ENCODE measurements at regions not wholly inside any gene's neighbourhood (a gene's known extent, or its start where the extent isn't known, plus 50 kb on each side); places are given as distances from the start of the nearest gene placed in this dataset.
A peak's percentile ranks its signal among the peaks of the same experiment; 100 is the strongest.
"Not testable (repeated sequence)": the region's sequence is repeated elsewhere in the genome, so short reads cannot be mapped to it uniquely, and the experiment has no call there.

GRCh38 chr11:92168936-92169335, 55.7 kb upstream of the FAT3 start:
- no peak for DNase-seq (ENCODE audit: low spot score)

GRCh38 chr11:92167571-92167970, 57.0 kb upstream of the FAT3 start:
- DNase-seq (ENCODE audit: low spot score): no peak

DNA sequence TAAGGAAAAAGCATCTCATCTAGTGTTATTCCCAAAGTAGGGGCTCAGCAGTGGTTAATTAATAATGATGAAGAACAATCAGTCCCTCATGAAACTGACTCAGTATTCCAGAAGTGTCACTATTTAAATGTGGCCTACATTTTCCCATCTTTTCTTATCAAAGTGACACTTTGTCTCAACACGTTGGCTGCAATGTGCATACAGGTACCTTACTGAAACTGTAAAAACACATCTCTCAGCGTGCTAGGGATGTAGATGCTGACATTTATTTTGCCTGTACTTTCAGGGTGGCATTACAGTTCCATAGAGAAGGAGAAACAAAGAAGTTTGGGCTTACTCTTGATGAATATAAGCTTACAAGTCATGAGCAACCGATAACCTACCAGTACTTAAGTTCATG, 58.3 kb upstream of the FAT3 start:
- DNase-seq (ENCODE audit: low spot score): no peak

DNA sequence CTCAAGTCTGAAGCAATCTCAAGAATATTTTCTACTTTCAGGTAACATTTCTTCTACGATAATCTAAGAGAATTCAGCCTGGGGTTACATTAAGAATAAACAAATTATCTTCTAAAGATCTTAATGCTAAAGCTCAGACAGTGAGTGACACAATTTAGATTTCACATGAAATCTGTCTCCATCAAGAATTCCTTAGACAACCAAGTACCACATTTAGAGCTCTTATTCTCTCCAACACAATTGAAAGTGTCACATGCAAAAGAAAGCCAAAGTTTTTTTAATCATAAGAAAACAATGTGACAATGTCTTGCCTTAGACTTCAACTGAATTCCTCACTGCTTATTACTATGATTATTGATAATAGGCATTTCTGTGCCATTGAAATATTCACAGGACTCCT, 60.7 kb upstream of the FAT3 start:
- DNase-seq (ENCODE audit: low spot score): no peak

DNA sequence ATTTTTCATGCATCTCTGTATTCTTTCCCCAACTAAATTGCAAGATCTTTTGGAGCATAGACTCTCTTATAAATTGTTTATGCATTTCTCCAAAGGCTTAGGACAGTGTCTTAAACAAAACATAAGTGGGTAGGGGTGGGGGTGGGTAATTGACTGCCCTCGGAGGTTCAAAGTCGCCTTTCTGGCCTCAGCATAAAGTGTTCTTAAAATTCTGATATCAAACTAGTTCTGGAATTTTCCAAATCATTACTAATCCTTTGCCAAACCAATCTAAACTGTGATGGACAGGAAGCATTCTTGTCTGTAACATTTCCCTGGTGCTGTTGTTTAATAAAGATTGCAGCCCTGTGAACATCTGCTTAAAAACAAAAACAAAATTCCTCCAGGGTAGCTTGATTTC, 61.8 kb upstream of the FAT3 start:
- DNase-seq (ENCODE audit: low spot score): no peak

DNA sequence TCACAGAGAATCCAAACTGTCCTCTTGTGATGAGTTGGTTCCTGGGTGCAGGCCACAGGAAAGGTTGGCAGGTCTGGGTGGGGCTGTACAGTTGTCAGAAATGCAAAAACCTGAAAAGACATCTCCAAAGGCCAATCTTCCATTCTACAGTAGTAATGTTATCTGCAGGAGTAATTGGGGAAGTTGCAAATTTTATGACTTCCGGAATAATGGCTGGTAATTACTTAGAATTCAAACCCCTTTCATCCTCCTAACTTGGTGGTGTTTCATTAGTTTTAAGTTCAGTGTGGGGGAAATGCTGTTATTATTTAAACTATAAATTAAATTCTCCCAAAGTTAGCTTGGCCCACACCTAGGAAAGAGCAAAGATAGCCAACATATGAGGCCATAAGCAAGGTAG, 64.7 kb upstream of the FAT3 start:
- no peak for DNase-seq (ENCODE audit: low spot score)

DNA sequence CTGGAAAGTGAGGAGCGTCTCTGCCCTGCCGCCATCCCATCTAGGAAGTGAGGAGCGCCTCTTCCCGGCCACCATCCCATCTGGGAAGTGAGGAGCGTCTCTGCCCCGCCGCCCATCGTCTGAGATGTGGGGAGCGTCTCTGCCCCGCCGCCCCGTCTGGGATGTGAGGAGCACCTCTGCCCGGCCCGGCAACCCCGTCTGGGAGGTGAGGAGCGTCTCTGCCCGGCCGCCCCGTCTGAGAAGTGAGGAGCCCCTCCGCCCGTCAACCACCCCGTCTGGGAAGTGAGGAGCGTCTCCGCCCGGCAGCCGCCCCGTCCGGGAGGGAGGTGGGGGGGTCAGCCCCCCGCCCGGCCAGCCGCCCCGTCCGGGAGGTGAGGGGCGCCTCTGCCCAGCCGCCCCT, 67.2 kb upstream of the FAT3 start:
- DNase-seq (ENCODE audit: low spot score): not testable (repeated sequence)

DNA sequence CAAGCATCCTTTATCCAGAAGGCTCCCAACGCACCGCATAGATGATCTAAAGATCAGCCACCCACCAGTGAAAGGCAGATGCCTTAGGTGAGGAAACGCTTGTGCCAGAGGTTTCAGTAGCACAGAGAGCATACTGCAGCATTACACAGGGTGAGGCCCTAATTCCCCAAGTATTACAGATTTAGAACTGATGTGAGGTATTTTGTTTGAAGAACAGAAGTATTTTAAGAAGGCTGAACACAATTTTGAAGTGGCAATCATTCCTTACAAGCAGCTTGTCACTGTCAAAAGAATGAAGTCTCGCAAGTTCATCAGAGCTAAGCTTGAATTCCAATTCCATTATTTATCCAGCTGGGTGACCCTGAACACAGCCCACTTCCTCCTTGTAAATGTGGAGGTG, 70.0 kb upstream of the FAT3 start:
- no peak for DNase-seq (ENCODE audit: low spot score)

DNA sequence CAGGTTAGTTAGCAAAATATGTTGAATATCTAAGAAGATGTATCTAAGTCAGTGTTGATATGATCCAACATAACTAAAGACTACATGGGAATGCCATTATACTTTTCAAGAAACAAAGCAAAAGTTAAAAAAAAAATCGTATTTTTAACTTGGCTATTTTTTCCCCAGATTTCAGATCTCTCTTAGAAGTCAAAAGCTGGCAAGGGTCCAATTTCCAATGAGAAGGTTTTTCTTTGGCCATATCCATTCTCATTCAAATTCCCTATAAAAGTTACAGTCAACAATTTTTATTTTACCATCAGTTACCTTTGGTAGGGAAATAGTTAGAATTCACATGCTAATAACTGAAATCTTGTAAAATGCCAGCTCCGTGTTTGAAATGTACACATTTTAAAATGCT, 70.5 kb upstream of the FAT3 start:
- no peak for DNase-seq (ENCODE audit: low spot score)

DNA sequence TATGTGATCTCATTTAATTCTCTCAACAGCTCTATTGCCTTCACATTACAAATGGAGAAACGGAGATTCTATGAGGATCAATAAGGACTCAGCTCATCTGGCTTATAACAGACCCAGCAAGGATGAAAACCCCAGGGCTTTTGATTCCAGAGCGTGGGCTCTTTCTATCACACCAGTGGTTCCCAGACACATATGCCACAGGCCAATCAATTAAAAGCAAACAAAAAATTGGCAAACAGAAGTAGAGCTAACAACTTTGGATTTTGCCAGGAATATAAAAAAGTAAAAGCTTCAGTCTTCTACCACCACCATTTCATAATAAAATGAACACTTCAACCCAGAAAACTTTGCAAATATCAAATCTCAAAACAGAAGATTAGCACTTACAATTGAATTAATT, 71.1 kb upstream of the FAT3 start:
- no peak for DNase-seq (ENCODE audit: low spot score)

- DNase-seq (ENCODE audit: low spot score): peak; percentile 8
These were observed 72.4 kb upstream of the FAT3 start for GRCh38 chr11:92152245-92152644.

DNA sequence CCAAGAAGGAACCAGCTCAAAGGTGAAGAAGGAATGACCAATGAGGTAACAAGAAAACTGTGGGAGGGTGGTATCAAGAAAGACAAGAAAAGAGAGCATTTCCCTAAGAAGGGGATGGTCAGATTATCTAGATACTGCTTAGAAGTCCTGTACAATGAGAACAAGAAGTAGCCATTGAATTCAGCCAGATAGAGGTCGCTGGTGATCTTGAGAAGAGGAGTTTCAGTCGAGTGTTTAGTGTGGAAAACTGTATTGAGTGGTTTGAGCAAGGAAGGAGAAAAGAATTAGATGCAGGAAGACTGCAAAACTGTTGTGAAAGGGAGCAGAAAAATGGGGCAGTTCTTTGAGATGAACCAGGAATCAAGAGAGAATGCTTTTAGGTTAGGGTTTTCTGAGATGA, 74.6 kb upstream of the FAT3 start:
- no peak for DNase-seq (ENCODE audit: low spot score)

GRCh38 chr11:92141725-92142124, 82.9 kb upstream of the FAT3 start:
- no peak for DNase-seq (ENCODE audit: low spot score)

DNA sequence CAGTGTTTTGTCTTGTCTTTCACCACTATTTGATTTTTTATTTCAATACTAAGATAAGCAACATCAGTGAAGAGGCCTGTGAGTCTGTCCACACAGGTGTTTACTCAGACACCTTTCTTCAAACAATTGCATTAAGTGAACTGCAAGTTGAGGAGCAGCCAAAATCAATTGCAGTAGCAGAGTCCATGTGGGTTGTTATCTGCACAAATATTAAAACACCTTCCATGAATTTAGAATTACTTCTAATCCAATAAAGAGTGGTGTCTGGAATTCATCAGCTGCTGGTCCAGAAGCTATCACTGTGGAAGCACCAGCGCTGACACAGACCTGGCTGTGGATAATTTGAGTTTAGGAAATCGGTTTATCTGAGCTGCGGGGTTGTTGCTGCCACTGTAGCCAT, 83.5 kb upstream of the FAT3 start:
- no peak for DNase-seq (ENCODE audit: low spot score)

DNA sequence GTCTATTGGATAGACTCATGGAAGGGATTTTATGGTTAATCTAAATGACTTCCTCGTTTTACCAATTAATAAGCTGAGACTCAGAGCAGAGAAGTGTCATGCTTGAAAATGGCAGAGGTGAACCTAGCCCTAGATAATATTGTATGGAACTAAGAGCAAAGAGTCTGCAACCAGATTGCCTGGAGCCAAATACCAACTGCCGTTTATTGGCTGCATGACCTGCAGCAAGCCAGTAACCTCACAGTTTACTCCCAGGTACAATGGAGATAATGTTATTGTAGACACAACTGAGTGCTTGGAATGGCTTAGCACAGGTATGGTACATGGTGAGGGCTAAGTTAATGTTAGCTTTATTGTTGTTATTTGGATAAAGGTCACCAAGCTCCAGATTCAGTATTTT, 84.6 kb upstream of the FAT3 start:
- DNase-seq (ENCODE audit: low spot score): no peak

- no peak for DNase-seq (ENCODE audit: low spot score)
These were observed 86.3 kb upstream of the FAT3 start for GRCh38 chr11:92138296-92138695.

- DNase-seq (ENCODE audit: low spot score): no peak
These were observed 86.9 kb upstream of the FAT3 start for GRCh38 chr11:92137747-92138146.

DNA sequence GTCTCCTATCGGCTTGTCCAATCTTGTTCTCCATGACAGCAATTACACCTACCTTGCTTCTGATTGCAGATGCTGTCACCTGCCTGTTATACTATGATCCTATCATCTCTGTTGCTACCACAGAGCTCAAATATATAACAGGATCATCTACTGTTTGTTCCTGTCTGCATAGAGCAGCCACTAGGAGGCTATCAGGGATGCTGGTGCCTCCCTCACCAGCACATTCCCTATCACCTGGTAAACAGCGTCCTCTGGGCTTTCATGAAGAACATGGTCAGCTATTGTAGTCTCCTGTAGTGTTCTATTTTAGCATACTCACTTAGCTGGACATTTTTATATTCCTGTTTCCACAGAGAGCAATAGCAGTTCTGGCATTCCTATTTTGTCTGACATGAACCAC, 87.8 kb upstream of the FAT3 start:
- DNase-seq (ENCODE audit: low spot score): no peak

- DNase-seq (ENCODE audit: low spot score): no peak
These were observed 93.2 kb upstream of the FAT3 start for GRCh38 chr11:92131289-92131865.

- no peak for DNase-seq (ENCODE audit: low spot score)
These were observed 94.2 kb upstream of the FAT3 start for GRCh38 chr11:92130421-92130831.

- no peak for DNase-seq (ENCODE audit: low spot score)
These were observed 94.8 kb upstream of the FAT3 start for GRCh38 chr11:92129811-92130210.

GRCh38 chr11:92128026-92128425, 96.6 kb upstream of the FAT3 start:
- no peak for DNase-seq (ENCODE audit: low spot score)

DNA sequence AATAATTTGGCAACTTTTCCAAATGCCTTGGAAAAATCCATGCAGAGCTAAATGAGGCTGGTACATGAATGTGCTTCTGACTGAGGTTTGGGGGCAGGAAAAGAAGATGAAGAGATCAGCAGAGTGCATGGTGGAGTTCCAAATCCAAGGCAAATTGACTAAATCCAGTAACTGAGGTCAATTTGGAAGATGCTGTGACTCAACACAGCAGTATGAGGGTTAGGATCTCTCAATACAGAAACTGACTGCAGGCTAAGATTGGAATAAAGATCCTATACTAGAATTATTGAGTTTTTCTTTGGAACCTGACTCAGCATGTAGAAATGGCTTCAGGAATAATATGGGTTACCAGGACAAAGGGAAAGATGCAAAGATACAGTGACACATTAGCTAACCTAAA, 99.3 kb upstream of the FAT3 start:
- DNase-seq (ENCODE audit: low spot score): no peak

DNA sequence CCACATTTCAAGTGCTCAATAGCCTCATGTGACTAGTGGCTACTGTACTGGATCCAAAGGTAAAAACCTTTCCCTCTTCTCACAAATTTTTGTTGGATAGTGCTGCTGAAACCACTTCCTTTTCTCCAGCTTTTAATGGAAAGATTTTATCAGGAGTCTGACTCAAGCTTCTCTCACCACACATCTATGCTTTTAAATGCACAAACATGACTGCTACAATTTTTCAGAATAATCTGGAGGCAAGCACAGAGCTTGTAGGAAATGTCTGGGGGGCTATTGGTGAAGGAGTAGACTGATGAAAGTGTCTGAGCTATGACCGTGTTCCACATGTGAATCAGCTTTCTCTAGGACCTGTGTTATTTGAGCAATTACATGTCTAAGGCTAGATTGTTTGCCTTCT, 101.1 kb upstream of the FAT3 start:
- DNase-seq (ENCODE audit: low spot score): no peak

GRCh38 chr11:92122561-92122960, 102.1 kb upstream of the FAT3 start:
- DNase-seq (ENCODE audit: low spot score): no peak
